D721Med (cell line): ENCODE measurements at regions not wholly inside any gene's neighbourhood (a gene's known extent, or its start where the extent isn't known, plus 50 kb on each side); places are given as distances from the start of the nearest gene placed in this dataset.

Source experiments
- DNase-seq: peaks from one replicate; pipeline ENCODE4 v3.0.0; 2011; ENCODE audit warnings: low spot score; ENCODE audit not compliant: insufficient read length
- FAIRE-seq: peaks from 2 replicates; lab custom pipeline; 2011; peaks lifted over from hg19 to GRCh38; lab: Jason Lieb, UNC
- TF ChIP-seq, protein P1 (sequence below): IDR thresholded peaks from 2 replicates; pipeline ENCODE4 v1.5.1; 2012; ENCODE audit warnings: mild to moderate bottlenecking, control low read depth; ENCODE audit not compliant: insufficient read depth; ENCODE audit errors: missing control alignments

DNA sequence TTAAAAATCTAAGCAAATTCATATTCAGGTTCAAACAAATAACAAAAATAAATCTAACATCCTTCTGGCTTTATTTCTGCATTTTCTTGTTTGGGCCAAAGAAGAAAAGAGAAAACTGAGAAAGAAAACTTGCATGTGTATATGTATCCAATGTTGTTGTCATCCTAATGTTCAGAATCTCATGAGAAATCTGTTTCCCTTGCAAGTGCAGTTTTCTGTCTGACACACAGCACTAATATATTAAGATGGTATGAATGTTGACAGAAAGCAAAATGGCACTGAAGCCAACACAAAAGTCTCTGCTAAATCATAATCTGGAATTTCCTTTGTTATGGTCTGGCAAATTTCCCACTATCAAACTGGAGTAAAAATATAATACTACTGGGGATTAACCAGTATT is 235.9 kb downstream of the HGF start:
- DNase-seq (no peak), FAIRE-seq (no peak)
- TF ChIP-seq, protein P1, sequence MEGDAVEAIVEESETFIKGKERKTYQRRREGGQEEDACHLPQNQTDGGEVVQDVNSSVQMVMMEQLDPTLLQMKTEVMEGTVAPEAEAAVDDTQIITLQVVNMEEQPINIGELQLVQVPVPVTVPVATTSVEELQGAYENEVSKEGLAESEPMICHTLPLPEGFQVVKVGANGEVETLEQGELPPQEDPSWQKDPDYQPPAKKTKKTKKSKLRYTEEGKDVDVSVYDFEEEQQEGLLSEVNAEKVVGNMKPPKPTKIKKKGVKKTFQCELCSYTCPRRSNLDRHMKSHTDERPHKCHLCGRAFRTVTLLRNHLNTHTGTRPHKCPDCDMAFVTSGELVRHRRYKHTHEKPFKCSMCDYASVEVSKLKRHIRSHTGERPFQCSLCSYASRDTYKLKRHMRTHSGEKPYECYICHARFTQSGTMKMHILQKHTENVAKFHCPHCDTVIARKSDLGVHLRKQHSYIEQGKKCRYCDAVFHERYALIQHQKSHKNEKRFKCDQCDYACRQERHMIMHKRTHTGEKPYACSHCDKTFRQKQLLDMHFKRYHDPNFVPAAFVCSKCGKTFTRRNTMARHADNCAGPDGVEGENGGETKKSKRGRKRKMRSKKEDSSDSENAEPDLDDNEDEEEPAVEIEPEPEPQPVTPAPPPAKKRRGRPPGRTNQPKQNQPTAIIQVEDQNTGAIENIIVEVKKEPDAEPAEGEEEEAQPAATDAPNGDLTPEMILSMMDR, result no peak

DNA sequence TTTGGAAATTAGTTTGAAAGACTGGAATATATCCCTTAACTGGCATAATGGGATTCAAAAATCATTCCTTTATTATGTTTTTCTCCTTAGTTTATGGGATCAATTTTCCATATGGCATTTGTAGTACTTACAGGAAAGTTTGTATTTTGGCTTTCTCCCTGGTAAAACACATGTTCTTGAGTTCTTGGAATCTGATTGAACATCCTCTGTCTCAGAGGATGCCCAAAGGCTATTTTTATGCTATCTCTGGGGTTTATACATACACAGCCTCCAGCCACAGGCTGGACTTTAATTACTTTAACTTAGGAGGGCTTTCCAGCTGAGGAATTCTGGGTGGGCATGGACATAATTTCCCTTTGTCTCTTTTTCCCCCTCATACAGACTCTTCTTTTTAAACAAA is 236.4 kb downstream of the HGF start:
- TF ChIP-seq, protein P1, result no peak
- no peak for DNase-seq
- FAIRE-seq, result no peak

DNA sequence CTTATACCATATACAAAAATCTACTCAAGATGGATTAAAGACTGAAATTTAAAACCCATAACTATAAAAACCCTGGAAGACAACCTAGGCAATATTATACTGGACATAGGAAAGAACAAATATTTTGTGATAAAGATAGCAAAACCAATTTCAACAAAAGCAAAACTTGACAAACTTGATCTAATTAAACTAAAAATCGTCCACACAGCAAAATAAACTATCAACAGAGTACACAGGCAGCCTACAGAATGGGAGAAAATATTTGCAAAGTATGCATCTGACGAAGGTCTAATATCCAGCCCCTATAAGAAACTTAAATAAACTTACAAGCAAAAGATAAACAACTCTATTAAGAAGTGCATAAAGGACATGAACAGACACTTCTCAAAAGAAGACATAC is 240.1 kb downstream of the HGF start:
- no peak for DNase-seq
- no peak for FAIRE-seq
- TF ChIP-seq, protein P1, result no peak

DNA sequence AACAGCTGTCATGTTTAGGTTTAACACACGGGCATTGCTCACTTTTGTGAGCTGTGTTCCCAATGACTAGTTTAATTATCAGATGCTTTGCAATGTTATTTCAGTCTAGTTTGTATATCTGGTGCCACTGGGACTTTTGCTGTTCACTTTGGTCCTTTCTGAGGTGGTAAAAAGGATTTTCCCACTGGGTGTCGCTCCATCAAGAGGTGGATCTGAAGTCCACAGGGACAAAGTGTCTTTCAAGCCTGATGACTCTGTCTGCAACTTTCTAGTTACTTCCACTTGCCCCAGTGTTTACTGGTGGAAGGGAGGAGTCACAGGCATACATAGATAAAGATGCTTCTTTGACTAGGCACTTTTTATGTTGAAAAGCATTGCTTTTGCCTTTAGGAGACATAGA is 242.2 kb downstream of the HGF start:
- no peak for DNase-seq
- no peak for FAIRE-seq
- TF ChIP-seq, protein P1, result no peak

DNA sequence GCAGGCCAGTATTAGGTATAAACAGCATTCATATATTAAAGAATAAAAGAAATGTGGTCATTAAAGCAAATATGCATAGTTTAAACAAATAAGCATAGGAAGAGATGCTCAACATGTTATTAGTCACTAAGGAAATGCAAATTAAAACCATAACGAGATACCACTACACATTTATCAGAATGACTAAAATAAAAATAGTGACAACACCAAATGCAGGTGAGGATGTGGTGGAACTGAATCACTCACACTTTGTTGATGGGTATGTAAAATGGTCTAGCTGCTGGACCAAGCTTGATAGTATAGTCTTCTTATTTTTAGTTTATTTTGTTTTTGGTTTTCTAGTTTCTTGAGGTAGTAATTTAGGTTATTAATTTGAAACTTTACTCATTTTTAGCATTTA is 242.9 kb downstream of the HGF start:
- DNase-seq (no peak), FAIRE-seq (no peak)
- TF ChIP-seq, protein P1, result no peak

DNA sequence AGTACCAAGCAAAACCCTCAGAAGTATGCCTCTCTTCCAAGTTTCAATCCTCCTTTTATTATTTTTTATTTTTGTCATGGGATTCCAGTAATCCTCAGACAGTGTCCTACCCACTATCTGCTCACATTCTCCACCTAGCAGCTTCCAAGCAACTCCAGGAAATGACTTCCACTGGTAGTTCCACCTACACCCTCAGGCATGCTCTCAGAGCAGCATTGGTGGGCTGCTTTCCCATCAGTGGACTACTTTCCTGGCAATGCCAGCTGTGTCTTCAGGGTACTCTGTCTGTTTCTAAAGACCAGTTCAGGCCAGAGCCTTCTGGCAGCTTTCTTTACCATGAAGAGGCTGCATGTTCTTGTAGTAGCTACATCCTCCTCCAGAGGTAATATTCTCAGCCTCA is 244.0 kb downstream of the HGF start:
- DNase-seq (no peak), FAIRE-seq (no peak)
- TF ChIP-seq, protein P1, result no peak

DNA sequence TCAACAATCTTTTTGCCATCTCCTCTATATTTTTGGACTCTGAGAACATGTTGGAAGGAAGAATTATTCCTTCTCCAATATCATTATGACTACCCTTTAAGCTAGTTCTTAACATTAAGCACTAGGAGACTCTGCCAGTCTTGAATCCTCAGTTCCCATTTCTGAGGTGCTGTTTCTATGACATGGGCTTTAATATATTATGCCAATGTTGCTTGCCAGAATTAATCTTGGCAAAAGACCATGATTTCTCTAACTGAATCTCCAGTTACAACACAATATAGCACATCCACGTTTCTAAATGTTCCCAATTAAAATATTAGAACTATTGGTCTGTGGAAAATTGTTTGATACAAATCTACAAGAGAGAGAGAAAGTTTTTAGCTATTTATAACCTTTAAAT is 250.0 kb downstream of the HGF start:
- no peak for DNase-seq
- no peak for FAIRE-seq
- TF ChIP-seq, protein P1, result no peak
